HS-5 (cell line): ENCODE measurements at regions not wholly inside any gene's neighbourhood (a gene's known extent, or its start where the extent isn't known, plus 50 kb on each side); places are given as distances from the start of the nearest gene placed in this dataset.

ENCODE experiments used
- DNase-seq: peaks from one replicate; pipeline ENCODE4 v3.0.0-alpha.2; 2012; ENCODE audit warnings: low read depth

- no peak for DNase-seq
Observed at GRCh38 chrX:3771766-3772165, 58.3 kb upstream of the PRKX start.

GRCh38 chrX:3768881-3769280, 55.4 kb upstream of the PRKX start:
- DNase-seq, result no peak
